Ovary (tissue), 7 donors: ENCODE measurements at regions not wholly inside any gene's neighbourhood (a gene's known extent, or its start where the extent isn't known, plus 50 kb on each side); places are given as distances from the start of the nearest gene placed in this dataset.

Experiments
- DNase-seq, 5 donors: peaks; one replicate each; pipeline ENCODE4 v3.0.0-alpha.2; 2019 to 2020
- H3K27ac ChIP-seq, 2 donors: fragments of 200-600 bp; one replicate each; pipeline versions ENCODE4 v1.5.1 to v1.8.0; 2019 to 2022
- H3K27me3 ChIP-seq: fragments of 200-600 bp; one replicate; pipeline ENCODE4 v1.8.0; 2022
- H3K36me3 ChIP-seq: fragments of 200-600 bp; sonication (generic); one replicate; pipeline ENCODE4 v1.5.1; 2019
- H3K4me1 ChIP-seq: one replicate; pipeline ENCODE4 v1.8.1; 2013; ENCODE audit warnings: mild to moderate bottlenecking, moderate library complexity; ENCODE audit not compliant: insufficient read depth
- H3K4me3 ChIP-seq: fragments of 200-600 bp; sonication (generic); one replicate; pipeline ENCODE4 v1.5.1; 2017
- H3K9me3 ChIP-seq, 2 donors: fragments of 200-600 bp in 1 of 2; sonication (generic) in 1 of 2; one replicate each; pipeline versions ENCODE4 v1.5.1 to v1.8.1; 2013 to 2019; ENCODE audit warnings: mild to moderate bottlenecking in 1 of 2, moderate library complexity in 1 of 2
- CTCF ChIP-seq, 3 donors: fragments of 450-650 bp in 2 of 3; fragments of 200-600 bp in 1 of 3; IDR thresholded peaks; one replicate each; pipeline versions ENCODE4 v1.5.1 to v1.8.0; 2016 to 2022; ENCODE audit warnings: antibody characterized with exemption in 3 of 3, mild to moderate bottlenecking in 1 of 3
- EP300 ChIP-seq: sonication (generic); formaldehyde crosslinking; IDR thresholded peaks from one replicate; pipeline ENCODE4 v1.6.1; 2017; ENCODE audit warnings: antibody characterized with exemption
- POLR2A ChIP-seq: fragments of 450-650 bp; IDR thresholded peaks from one replicate; pipeline ENCODE4 v1.6.1; 2017; ENCODE audit warnings: antibody characterized with exemption, mild to moderate bottlenecking, moderate library complexity
- WGBS, 3 donors: extraction: QIAGEN DNeasy Blood & Tissue Kit in 1 of 3; methylation state at CpG; one replicate each; pipeline versions ENCODE4 v1.1.5 to v1.1.7; 2013 to 2017; 5-methylcytosine and 5-hydroxymethylcytosine counted together
- intact Hi-C, 4 donors: fragments of 100-400 bp; cut with DNase I; formaldehyde crosslinking; loops; one replicate each; pipeline versions ENCODE4 v1.11.0 to v1.15.1; 2022 to 2023
- donor health status: DM: no; HTN: no; CAD: no; lungs with moderate emphysema.
- donor health status: DM: no; HTN: no; CAD: no.
- donor health status: Bipolar disorder and iron deficiency.
- donor health status: DM: no; HTN: no; CAD: no.
- donor health status: DM: yes; HTN: yes; CAD: no.

GRCh38 chr7:82625377-82625776 is 181.8 kb upstream of the CACNA2D1 start:
- 87 to 92% (median 89%) methylated on average over 2 of the region's 2 CpGs for whole genome bisulfite sequencing, 3 donors

GRCh38 chr7:82624965-82625364 is 181.4 kb upstream of the CACNA2D1 start:
- no peak for DNase-seq
- no peak for TF ChIP-seq POLR2A
- no peak for TF ChIP-seq EP300
- TF ChIP-seq CTCF (IDR thresholded peaks at IDR 0.05): no peak
- no peak overlapping the region for H3K4me3 ChIP-seq
- no peaks in the 10 kb centered on the region for H3K27me3 ChIP-seq
- no peak overlapping the region for H3K27ac ChIP-seq
- intact Hi-C loops: no loop called here
- 88 to 93% (median 89%) methylated on average over 1 of the region's 1 CpG for WGBS, 3 donors
- H3K9me3 ChIP-seq: no peaks in the 10 kb centered on the region
- H3K4me1 ChIP-seq: no peaks in the 10 kb centered on the region
- H3K36me3 ChIP-seq: no peaks in the 10 kb centered on the region

More at GRCh38 chr7:82625377-82625776, 181.8 kb upstream of the CACNA2D1 start:
- Histone ChIP-seq H3K4me1 (no peaks in the 10 kb centered on the region), H3K27me3 (no peaks in the 10 kb centered on the region), H3K4me3 (no peak overlapping the region), H3K9me3 (no peaks in the 10 kb centered on the region), H3K27ac (no peak overlapping the region), H3K36me3 (no peaks in the 10 kb centered on the region)
- DNase-seq: no peak
- intact Hi-C loops: no loop called here
- no peak for TF ChIP-seq POLR2A
- TF ChIP-seq CTCF (IDR thresholded peaks at IDR 0.05): no peak
- no peak for TF ChIP-seq EP300

- no peak for DNase-seq
- H3K4me1 ChIP-seq: no peaks in the 10 kb centered on the region
- WGBS, 3 donors: 82 to 86% (median 83%) methylated on average over 2 of the region's 2 CpGs
- H3K9me3 ChIP-seq: no peaks in the 10 kb centered on the region
- intact Hi-C loops: no loop called here
- H3K4me3 ChIP-seq: no peak overlapping the region
- no peak for TF ChIP-seq CTCF (IDR thresholded peaks at IDR 0.05)
- TF ChIP-seq POLR2A: no peak
- TF ChIP-seq EP300: no peak
- H3K36me3 ChIP-seq: no peaks in the 10 kb centered on the region
- no peak overlapping the region for H3K27ac ChIP-seq
- no peaks in the 10 kb centered on the region for H3K27me3 ChIP-seq
These were observed 180.8 kb upstream of the CACNA2D1 start for GRCh38 chr7:82624337-82624736.

DNA sequence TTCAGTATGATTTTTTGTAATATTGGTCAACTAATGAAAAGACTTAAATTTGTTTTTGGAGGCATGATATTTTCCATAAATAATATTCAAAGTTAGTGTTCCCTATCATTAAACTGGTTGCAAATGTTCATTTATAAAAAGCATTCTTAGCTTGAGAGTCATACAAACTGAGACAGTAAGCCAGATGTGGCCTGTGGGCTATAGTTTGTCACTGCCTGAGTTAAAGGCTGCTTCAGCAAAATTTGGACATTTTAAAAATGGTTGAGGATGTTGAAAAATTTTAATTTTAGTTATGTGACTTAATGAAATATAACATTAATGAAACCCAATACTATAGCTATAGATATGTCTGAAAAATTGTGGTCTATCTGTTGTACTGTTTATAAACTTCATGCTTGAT is 180.2 kb upstream of the CACNA2D1 start:
- Histone ChIP-seq H3K27me3 (no peaks in the 10 kb centered on the region), H3K4me3 (no peak overlapping the region), H3K9me3 (no peaks in the 10 kb centered on the region), H3K36me3 (no peaks in the 10 kb centered on the region), H3K27ac (no peak overlapping the region), H3K4me1 (no peaks in the 10 kb centered on the region)
- DNase-seq: no peak
- TF ChIP-seq POLR2A: no peak
- TF ChIP-seq CTCF (IDR thresholded peaks at IDR 0.05): no peak
- TF ChIP-seq EP300: no peak
- intact Hi-C loops: no loop called here

GRCh38 chr7:82617156-82617555 is 173.6 kb upstream of the CACNA2D1 start:
- Histone ChIP-seq H3K27me3 (no peaks in the 10 kb centered on the region), H3K4me1 (no peaks in the 10 kb centered on the region), H3K4me3 (no peak overlapping the region), H3K27ac (no peak overlapping the region), H3K36me3 (no peaks in the 10 kb centered on the region), H3K9me3 (no peaks in the 10 kb centered on the region)
- WGBS, 3 donors: 61 to 75% (median 68%) methylated on average over 1 of the region's 1 CpG
- DNase-seq: no peak
- TF ChIP-seq POLR2A (no peak), CTCF (IDR thresholded peaks at IDR 0.05) (no peak), EP300 (no peak)
- intact Hi-C loops: no loop called here
